GM12874 (cell line): ENCODE measurements at regions not wholly inside any gene's neighbourhood (a gene's known extent, or its start where the extent isn't known, plus 50 kb on each side); places are given as distances from the start of the nearest gene placed in this dataset.

ENCODE experiments used
- TF ChIP-seq, protein P1 (sequence below): IDR thresholded peaks from 2 replicates; pipeline ENCODE4 v1.5.1; 2011; ENCODE audit warnings: low read depth, mild to moderate bottlenecking, control low read depth, low read length, moderate library complexity; ENCODE audit not compliant: insufficient read depth

DNA sequence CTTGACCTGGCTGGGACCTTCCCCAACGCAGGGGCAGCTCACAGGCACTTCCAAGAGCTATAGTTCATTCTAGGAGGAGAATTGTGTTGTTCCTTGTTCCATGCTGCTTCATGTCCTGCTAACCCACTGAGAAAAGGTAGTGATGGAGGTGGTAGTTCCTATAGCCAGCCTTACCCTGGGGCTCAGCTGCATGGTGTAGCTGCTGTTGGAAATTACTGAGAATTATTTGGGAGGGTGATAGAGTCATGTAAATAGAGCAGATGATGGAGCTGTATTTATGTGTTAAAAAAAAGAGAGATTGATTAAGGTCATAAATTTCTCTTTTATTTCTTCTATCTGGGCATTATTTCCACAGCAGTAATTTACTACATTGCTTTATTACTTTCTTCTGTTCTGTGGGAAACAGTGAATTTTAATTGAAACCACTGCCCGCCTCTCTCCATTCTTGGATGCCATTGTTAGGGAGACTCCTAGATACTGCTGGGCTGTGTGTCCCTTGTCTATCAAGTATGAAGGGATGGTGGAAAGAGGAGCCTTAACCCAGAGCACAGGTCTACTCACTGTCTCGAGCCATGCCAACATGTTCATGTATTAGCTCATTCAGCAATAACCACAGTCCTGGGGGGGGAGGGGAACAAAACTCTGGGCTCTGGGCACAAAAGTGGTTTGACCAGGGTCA is 309.2 kb downstream of the FAT3 start:
- TF ChIP-seq, protein P1, sequence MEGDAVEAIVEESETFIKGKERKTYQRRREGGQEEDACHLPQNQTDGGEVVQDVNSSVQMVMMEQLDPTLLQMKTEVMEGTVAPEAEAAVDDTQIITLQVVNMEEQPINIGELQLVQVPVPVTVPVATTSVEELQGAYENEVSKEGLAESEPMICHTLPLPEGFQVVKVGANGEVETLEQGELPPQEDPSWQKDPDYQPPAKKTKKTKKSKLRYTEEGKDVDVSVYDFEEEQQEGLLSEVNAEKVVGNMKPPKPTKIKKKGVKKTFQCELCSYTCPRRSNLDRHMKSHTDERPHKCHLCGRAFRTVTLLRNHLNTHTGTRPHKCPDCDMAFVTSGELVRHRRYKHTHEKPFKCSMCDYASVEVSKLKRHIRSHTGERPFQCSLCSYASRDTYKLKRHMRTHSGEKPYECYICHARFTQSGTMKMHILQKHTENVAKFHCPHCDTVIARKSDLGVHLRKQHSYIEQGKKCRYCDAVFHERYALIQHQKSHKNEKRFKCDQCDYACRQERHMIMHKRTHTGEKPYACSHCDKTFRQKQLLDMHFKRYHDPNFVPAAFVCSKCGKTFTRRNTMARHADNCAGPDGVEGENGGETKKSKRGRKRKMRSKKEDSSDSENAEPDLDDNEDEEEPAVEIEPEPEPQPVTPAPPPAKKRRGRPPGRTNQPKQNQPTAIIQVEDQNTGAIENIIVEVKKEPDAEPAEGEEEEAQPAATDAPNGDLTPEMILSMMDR, result no peak

GRCh38 chr11:92536883-92537282 is 312.3 kb downstream of the FAT3 start:
- TF ChIP-seq, protein P1, result no peak

DNA sequence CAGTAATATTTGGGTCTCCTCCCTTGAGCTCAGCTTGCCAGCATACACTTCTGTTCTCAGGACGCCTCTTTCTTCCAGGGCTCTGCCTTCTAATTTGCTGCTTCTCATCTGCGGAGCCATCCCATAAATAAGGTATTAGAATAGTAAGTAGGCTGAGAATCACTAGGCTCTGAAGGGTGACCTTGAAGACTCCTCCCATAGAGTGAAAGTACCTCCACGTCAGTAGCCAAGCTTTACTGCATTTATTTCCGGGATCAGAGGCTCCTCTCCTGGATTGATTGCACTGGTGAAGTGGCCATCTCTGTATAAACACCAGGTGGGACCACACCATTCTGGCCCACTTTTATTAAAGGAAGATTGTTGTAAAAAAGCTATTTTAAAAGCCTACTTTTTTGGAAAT is 315.5 kb downstream of the FAT3 start:
- TF ChIP-seq, protein P1, result no peak

DNA sequence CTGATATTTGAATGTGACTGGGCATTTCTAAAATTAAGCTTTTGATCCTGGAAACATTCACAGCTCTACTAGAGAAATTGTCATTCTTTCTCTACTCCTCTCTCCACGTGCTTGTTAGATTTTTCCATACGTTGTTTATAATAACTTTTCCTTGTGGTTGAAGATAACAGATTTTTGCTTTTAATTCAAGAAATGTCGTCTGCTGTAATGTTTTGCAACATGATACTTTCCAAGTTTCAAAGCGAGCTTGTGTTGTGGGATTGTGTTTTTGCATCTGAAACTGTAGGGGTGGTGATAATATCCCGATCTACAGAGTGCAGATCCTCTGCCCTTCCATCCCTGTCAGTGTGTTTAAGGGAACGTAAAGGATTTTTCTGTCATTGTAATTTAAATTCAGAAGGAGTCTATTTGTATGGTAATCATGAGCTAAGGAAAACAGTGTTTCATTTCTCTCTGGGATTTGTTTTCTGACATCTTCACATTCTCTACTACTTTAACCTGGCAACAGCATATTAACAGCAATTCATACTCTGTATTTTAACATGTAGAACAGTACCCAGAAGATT is 321.4 kb downstream of the FAT3 start:
- TF ChIP-seq, protein P1, result no peak

GRCh38 chr11:92546603-92547002 is 322.0 kb downstream of the FAT3 start:
- TF ChIP-seq, protein P1, result no peak

- TF ChIP-seq, protein P1, result no peak
Observed at GRCh38 chr11:92550411-92550810, 325.8 kb downstream of the FAT3 start.

DNA sequence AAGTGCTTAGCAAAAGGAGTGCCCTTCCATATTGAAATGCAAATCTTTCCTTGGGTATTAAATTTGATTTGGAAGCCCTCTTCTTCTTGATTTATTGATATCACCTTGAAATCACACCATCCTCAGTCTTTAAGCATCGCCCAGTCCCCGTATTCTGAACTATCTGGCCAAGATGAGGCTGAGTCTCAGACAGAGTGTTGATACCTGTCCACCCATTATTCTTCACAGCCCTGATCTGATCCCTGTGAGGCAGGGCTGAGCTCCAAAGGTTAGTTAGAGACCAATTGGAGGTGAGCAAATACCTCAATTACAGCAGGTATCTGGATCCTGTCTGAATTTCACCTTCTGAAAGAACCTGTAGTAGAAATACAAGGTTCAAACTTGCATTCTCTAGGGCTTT is 326.3 kb downstream of the FAT3 start:
- TF ChIP-seq, protein P1, result no peak
